Glutamatergic neuron (in vitro differentiated cells): ENCODE measurements at regions not wholly inside any gene's neighbourhood (a gene's known extent, or its start where the extent isn't known, plus 50 kb on each side); places are given as distances from the start of the nearest gene placed in this dataset.

ENCODE experiments used
- DNase-seq: peaks from one replicate; pipeline ENCODE4 v3.0.0; 2022
- H3K27ac Mint-ChIP-seq: one replicate; pipeline ENCODE4 v1.8.0; 2020; ENCODE audit warnings: mild to moderate bottlenecking, mixed read lengths, inconsistent platforms; ENCODE audit not compliant: unreplicated experiment
- H3K27me3 Mint-ChIP-seq: one replicate; pipeline ENCODE4 v1.8.0; 2020; ENCODE audit warnings: mild to moderate bottlenecking, moderate library complexity, mixed read lengths, inconsistent platforms; ENCODE audit not compliant: unreplicated experiment
- H3K36me3 Mint-ChIP-seq: one replicate; pipeline ENCODE4 v1.8.0; 2020; ENCODE audit warnings: mild to moderate bottlenecking, mixed read lengths, inconsistent platforms; ENCODE audit not compliant: unreplicated experiment
- H3K4me1 Mint-ChIP-seq: one replicate; pipeline ENCODE4 v1.8.0; 2020; ENCODE audit warnings: mild to moderate bottlenecking, low read depth, mixed read lengths, inconsistent platforms; ENCODE audit not compliant: unreplicated experiment
- H3K4me3 Mint-ChIP-seq: one replicate; pipeline ENCODE4 v1.8.0; 2020; ENCODE audit warnings: mild to moderate bottlenecking, mixed read lengths, inconsistent platforms; ENCODE audit not compliant: unreplicated experiment
- H3K9me3 Mint-ChIP-seq: one replicate; pipeline ENCODE4 v1.8.0; 2020; ENCODE audit warnings: mild to moderate bottlenecking, moderate library complexity, mixed read lengths, inconsistent platforms; ENCODE audit not compliant: unreplicated experiment
- CTCF ChIP-seq: fragments of 200-600 bp; sonication (generic); IDR thresholded peaks from one replicate; pipeline ENCODE4 v1.5.0; 2021; ENCODE audit not compliant: partially characterized antibody, unreplicated experiment

- Mint-ChIP-seq H3K27ac (no peak overlapping the region), H3K9me3 (peaks cover 6% of the 10 kb centered on the region)
These were observed 161.0 kb upstream of the B3GAT1 start for GRCh38 chr11:134572741-134573675.

GRCh38 chr11:134571301-134571700, 159.3 kb upstream of the B3GAT1 start:
- Mint-ChIP-seq H3K4me1 (peaks cover 13% of the 10 kb centered on the region), H3K9me3 (peaks cover 6% of the 10 kb centered on the region), H3K36me3 (no peaks in the 10 kb centered on the region), H3K27ac (no peak overlapping the region), H3K4me3 (no peak overlapping the region), H3K27me3 (peaks cover 4% of the 10 kb centered on the region)
- no peak for TF ChIP-seq CTCF
- DNase-seq: no peak

More at GRCh38 chr11:134572741-134573675, 161.0 kb upstream of the B3GAT1 start:
- Mint-ChIP-seq H3K27me3 (peaks cover 4% of the 10 kb centered on the region), H3K36me3 (no peaks in the 10 kb centered on the region), H3K4me3 (no peak overlapping the region), H3K4me1 (peaks cover 16% of the 10 kb centered on the region)
- no peak for DNase-seq
- no peak for TF ChIP-seq CTCF

GRCh38 chr11:134569195-134569594, 157.2 kb upstream of the B3GAT1 start:
- Mint-ChIP-seq H3K4me3 (no peak overlapping the region), H3K36me3 (no peaks in the 10 kb centered on the region), H3K9me3 (peaks cover 2% of the 10 kb centered on the region), H3K27me3 (peaks cover 4% of the 10 kb centered on the region), H3K27ac (peak overlapping the region; percentile 13), H3K4me1 (peaks cover 12% of the 10 kb centered on the region)
- no peak for TF ChIP-seq CTCF
- no peak for DNase-seq

- Mint-ChIP-seq H3K36me3 (no peaks in the 10 kb centered on the region), H3K9me3 (peaks cover 2% of the 10 kb centered on the region), H3K27ac (no peak overlapping the region), H3K4me3 (no peak overlapping the region), H3K4me1 (peaks cover 13% of the 10 kb centered on the region), H3K27me3 (peaks cover 2% of the 10 kb centered on the region)
- TF ChIP-seq CTCF: no peak
- no peak for DNase-seq
These were observed 154.3 kb upstream of the B3GAT1 start for GRCh38 chr11:134566311-134566710.

GRCh38 chr11:134565343-134565891, 153.4 kb upstream of the B3GAT1 start:
- no peaks in the 10 kb centered on the region for H3K36me3 Mint-ChIP-seq
- no peak overlapping the region for H3K4me3 Mint-ChIP-seq
- no peak for TF ChIP-seq CTCF
- no peak overlapping the region for H3K27ac Mint-ChIP-seq
- no peaks in the 10 kb centered on the region for H3K9me3 Mint-ChIP-seq
- DNase-seq: no peak
- no peaks in the 10 kb centered on the region for H3K27me3 Mint-ChIP-seq
- peaks cover 13% of the 10 kb centered on the region for H3K4me1 Mint-ChIP-seq
